ENCODE measurements at regions not wholly inside any gene's neighbourhood (a gene's known extent, or its start where the extent isn't known, plus 50 kb on each side); places are given as distances from the start of the nearest gene placed in this dataset.

DNA sequence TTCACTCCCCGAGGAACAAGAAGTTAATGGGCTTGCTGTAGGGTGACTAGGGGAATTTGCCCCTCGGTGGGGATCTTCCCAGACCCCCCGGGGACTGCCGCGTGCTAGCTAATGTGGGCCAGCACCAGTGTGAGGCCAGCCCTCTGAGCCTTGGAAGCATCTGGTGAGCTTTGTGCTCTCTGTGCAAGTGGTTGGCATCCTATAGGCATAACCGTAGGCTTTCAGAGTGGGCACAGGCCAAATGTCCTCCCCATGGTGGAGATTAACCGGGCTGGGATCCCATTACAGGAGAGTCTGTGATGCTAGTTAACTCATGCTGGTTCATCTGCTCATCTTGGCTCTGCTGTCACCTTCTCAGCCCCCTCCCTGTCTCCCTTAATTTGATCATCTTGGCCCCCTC is 125.7 kb downstream of the TRIM29 start:
- TF ChIP-seq RXRA (IDR thresholded peaks at IDR 0.05) (no peak), FOXA2 (IDR thresholded peaks at IDR 0.05) (no peak), JUND (IDR thresholded peaks at IDR 0.05) (no peak), GABPA (IDR thresholded peaks at IDR 0.05 in 1 of 2, conservative IDR thresholded peaks at IDR 0.05 in 1 of 2) (no peak), HNF4G (IDR thresholded peaks at IDR 0.05) (no peak), RAD21 (IDR thresholded peaks at IDR 0.05) (no peak), EGR1 (IDR thresholded peaks at IDR 0.05; ENCODE audit: low read depth in 2 of 2) (no peak), TAF1 (conservative IDR thresholded peaks at IDR 0.05) (no peak), HNF4A (conservative IDR thresholded peaks at IDR 0.05) (no peak), SP1 (IDR thresholded peaks at IDR 0.05) (no peak)
- TF ChIP-seq, protein P1, sequence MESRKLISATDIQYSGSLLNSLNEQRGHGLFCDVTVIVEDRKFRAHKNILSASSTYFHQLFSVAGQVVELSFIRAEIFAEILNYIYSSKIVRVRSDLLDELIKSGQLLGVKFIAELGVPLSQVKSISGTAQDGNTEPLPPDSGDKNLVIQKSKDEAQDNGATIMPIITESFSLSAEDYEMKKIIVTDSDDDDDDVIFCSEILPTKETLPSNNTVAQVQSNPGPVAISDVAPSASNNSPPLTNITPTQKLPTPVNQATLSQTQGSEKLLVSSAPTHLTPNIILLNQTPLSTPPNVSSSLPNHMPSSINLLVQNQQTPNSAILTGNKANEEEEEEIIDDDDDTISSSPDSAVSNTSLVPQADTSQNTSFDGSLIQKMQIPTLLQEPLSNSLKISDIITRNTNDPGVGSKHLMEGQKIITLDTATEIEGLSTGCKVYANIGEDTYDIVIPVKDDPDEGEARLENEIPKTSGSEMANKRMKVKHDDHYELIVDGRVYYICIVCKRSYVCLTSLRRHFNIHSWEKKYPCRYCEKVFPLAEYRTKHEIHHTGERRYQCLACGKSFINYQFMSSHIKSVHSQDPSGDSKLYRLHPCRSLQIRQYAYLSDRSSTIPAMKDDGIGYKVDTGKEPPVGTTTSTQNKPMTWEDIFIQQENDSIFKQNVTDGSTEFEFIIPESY (IDR thresholded peaks at IDR 0.05) = no peak
- TF ChIP-seq, protein P2, sequence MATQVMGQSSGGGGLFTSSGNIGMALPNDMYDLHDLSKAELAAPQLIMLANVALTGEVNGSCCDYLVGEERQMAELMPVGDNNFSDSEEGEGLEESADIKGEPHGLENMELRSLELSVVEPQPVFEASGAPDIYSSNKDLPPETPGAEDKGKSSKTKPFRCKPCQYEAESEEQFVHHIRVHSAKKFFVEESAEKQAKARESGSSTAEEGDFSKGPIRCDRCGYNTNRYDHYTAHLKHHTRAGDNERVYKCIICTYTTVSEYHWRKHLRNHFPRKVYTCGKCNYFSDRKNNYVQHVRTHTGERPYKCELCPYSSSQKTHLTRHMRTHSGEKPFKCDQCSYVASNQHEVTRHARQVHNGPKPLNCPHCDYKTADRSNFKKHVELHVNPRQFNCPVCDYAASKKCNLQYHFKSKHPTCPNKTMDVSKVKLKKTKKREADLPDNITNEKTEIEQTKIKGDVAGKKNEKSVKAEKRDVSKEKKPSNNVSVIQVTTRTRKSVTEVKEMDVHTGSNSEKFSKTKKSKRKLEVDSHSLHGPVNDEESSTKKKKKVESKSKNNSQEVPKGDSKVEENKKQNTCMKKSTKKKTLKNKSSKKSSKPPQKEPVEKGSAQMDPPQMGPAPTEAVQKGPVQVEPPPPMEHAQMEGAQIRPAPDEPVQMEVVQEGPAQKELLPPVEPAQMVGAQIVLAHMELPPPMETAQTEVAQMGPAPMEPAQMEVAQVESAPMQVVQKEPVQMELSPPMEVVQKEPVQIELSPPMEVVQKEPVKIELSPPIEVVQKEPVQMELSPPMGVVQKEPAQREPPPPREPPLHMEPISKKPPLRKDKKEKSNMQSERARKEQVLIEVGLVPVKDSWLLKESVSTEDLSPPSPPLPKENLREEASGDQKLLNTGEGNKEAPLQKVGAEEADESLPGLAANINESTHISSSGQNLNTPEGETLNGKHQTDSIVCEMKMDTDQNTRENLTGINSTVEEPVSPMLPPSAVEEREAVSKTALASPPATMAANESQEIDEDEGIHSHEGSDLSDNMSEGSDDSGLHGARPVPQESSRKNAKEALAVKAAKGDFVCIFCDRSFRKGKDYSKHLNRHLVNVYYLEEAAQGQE (IDR thresholded peaks at IDR 0.05) = no peak
- TF ChIP-seq, protein P3, sequence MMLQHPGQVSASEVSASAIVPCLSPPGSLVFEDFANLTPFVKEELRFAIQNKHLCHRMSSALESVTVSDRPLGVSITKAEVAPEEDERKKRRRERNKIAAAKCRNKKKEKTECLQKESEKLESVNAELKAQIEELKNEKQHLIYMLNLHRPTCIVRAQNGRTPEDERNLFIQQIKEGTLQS (IDR thresholded peaks at IDR 0.05) = no peak
- TF ChIP-seq, protein P4, sequence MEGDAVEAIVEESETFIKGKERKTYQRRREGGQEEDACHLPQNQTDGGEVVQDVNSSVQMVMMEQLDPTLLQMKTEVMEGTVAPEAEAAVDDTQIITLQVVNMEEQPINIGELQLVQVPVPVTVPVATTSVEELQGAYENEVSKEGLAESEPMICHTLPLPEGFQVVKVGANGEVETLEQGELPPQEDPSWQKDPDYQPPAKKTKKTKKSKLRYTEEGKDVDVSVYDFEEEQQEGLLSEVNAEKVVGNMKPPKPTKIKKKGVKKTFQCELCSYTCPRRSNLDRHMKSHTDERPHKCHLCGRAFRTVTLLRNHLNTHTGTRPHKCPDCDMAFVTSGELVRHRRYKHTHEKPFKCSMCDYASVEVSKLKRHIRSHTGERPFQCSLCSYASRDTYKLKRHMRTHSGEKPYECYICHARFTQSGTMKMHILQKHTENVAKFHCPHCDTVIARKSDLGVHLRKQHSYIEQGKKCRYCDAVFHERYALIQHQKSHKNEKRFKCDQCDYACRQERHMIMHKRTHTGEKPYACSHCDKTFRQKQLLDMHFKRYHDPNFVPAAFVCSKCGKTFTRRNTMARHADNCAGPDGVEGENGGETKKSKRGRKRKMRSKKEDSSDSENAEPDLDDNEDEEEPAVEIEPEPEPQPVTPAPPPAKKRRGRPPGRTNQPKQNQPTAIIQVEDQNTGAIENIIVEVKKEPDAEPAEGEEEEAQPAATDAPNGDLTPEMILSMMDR (IDR thresholded peaks at IDR 0.05; ENCODE audit: low read depth, low read length, missing input control) = no peak
- TF ChIP-seq, protein P5, sequence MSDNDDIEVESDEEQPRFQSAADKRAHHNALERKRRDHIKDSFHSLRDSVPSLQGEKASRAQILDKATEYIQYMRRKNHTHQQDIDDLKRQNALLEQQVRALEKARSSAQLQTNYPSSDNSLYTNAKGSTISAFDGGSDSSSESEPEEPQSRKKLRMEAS (IDR thresholded peaks at IDR 0.05) = no peak
- Histone ChIP-seq H3K4me3 (ENCODE audit: low read depth in 1 of 3, low read length in 3 of 3) (no peak overlapping the region), H3K27me3 (ENCODE audit: control insufficient read depth in 4 of 4, insufficient read depth in 4 of 4, low read length in 3 of 4) (peaks cover 0 to 4% (median 1%) of the 10 kb centered on the region in 4 donors), H3K9me3 (ENCODE audit: control insufficient read depth in 4 of 4, low read length in 3 of 4) (no peaks in the 10 kb centered on the region), H3K36me3 (ENCODE audit: control insufficient read depth in 4 of 4, insufficient read depth in 3 of 4, low read depth in 1 of 4, low read length in 3 of 4) (no peaks in the 10 kb centered on the region), H3K9ac (ENCODE audit: low read depth in 1 of 2, low read length in 2 of 2) (no peak overlapping the region), H3K27ac (ENCODE audit: low read depth in 1 of 2, low read length in 2 of 2) (no peak overlapping the region), H3K4me1 (ENCODE audit: control insufficient read depth in 4 of 4, insufficient read depth in 4 of 4, low read length in 3 of 4) (no peaks in the 10 kb centered on the region)
- 68% methylated on average over 7 of the region's 7 CpGs for WGBS
- DNase-seq (ENCODE audit: low spot score) = no peak

DNA sequence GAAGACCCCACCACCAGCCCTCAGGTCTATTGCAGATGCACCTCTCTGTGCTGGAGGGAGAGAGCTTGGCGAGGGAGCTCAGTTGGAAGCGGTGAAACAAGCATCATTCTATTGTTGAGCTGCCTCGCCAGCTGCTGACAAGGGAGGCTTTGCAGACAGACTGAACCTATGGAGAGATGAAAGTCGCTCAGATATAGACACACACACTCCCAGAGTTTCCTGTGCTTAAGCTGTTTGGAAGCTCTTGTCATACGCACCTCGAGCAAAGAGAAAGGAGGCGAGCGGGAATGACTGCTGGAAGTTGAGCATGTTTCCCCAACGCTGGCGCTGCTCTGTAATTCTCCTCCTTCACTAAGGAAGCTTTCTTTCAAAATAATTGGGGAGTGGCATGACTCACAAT is 126.1 kb downstream of the TRIM29 start:
- H3K9ac ChIP-seq (ENCODE audit: low read depth in 1 of 2, low read length in 2 of 2) = no peak overlapping the region
- no peaks in the 10 kb centered on the region for H3K36me3 ChIP-seq (ENCODE audit: control insufficient read depth in 4 of 4, insufficient read depth in 3 of 4, low read depth in 1 of 4, low read length in 3 of 4)
- 84% methylated on average over 10 of the region's 10 CpGs for WGBS
- no peak overlapping the region for H3K4me3 ChIP-seq (ENCODE audit: low read depth in 1 of 3, low read length in 3 of 3)
- no peak overlapping the region for H3K27ac ChIP-seq (ENCODE audit: low read depth in 1 of 2, low read length in 2 of 2)
- no peaks in the 10 kb centered on the region for H3K4me1 ChIP-seq (ENCODE audit: control insufficient read depth in 4 of 4, insufficient read depth in 4 of 4, low read length in 3 of 4)
- peaks cover 0 to 4% (median under 1%) of the 10 kb centered on the region in 4 donors for H3K27me3 ChIP-seq (ENCODE audit: control insufficient read depth in 4 of 4, insufficient read depth in 4 of 4, low read length in 3 of 4)
- TF ChIP-seq HNF4G (IDR thresholded peaks at IDR 0.05) (no peak), JUND (IDR thresholded peaks at IDR 0.05) (no peak), HNF4A (conservative IDR thresholded peaks at IDR 0.05) (no peak), TAF1 (conservative IDR thresholded peaks at IDR 0.05) (no peak), EGR1 (IDR thresholded peaks at IDR 0.05; ENCODE audit: low read depth in 2 of 2) (no peak), RAD21 (IDR thresholded peaks at IDR 0.05) (no peak), GABPA (IDR thresholded peaks at IDR 0.05 in 1 of 2, conservative IDR thresholded peaks at IDR 0.05 in 1 of 2) (no peak), FOXA2 (IDR thresholded peaks at IDR 0.05) (no peak), FOXA1 (IDR thresholded peaks at IDR 0.05) (no peak)
- TF ChIP-seq, protein P2 (IDR thresholded peaks at IDR 0.05) = no peak
- TF ChIP-seq, protein P5 (IDR thresholded peaks at IDR 0.05) = no peak
- H3K9me3 ChIP-seq (ENCODE audit: control insufficient read depth in 4 of 4, low read length in 3 of 4) = no peaks in the 10 kb centered on the region
- no peak for DNase-seq (ENCODE audit: low spot score)

Measured in liver (tissue), 8 donors.